WTC11 (cell line): ENCODE measurements at regions not wholly inside any gene's neighbourhood (a gene's known extent, or its start where the extent isn't known, plus 50 kb on each side); places are given as distances from the start of the nearest gene placed in this dataset.

Experiments
- ATAC-seq: fragments of 200-7000 bp; cut with Tn5 transposase; 2 replicates; pipeline ENCODE4 v1.10.0; 2021; ENCODE audit warnings: mild to moderate bottlenecking, moderate library complexity
- CTCF ChIA-PET: fragments of 300-600 bp; sonication (Branson Sonifier 250); formaldehyde crosslinking; loops from one replicate; lab custom pipeline; 2021; ENCODE audit warnings: antibody characterized with exemption; lab: Charles Lee
- POLR2A ChIA-PET: fragments of 350-600 bp; sonication (Branson Sonifier 250); formaldehyde crosslinking; loops from one replicate; lab custom pipeline; 2021; ENCODE audit warnings: antibody characterized with exemption; lab: Charles Lee
- DNase-seq: peaks from one replicate; pipeline ENCODE4 v3.0.0; 2021; ENCODE audit warnings: low spot score
- H3K27ac Mint-ChIP-seq: 2 replicates; pipeline ENCODE4 v1.8.0; 2021; ENCODE audit warnings: mixed read lengths
- H3K27me3 Mint-ChIP-seq: 2 replicates; pipeline ENCODE4 v1.8.0; 2021; ENCODE audit warnings: low read depth, mild to moderate bottlenecking, moderate library complexity, mixed read lengths
- H3K36me3 Mint-ChIP-seq: 2 replicates; pipeline ENCODE4 v1.8.0; 2021; ENCODE audit warnings: mixed read lengths
- H3K4me1 Mint-ChIP-seq: 2 replicates; pipeline ENCODE4 v1.8.0; 2022; ENCODE audit warnings: mixed read lengths
- H3K4me3 Mint-ChIP-seq: 2 replicates; pipeline ENCODE4 v1.8.0; 2021; ENCODE audit warnings: mild to moderate bottlenecking, moderate library complexity, mixed read lengths
- H3K9me3 Mint-ChIP-seq: 2 replicates; pipeline ENCODE4 v1.8.0; 2021; ENCODE audit warnings: mixed read lengths
- CBFB ChIP-seq: sonication (generic); formaldehyde crosslinking; IDR thresholded peaks from 2 replicates; pipeline ENCODE4 v1.8.1; 2022; ENCODE audit warnings: mild to moderate bottlenecking, low read depth, missing genetic modification reagents
- ELF4 ChIP-seq: sonication (generic); formaldehyde crosslinking; IDR thresholded peaks from 2 replicates; pipeline ENCODE4 v1.8.1; 2022; ENCODE audit warnings: low read depth, mild to moderate bottlenecking, moderate library complexity, missing genetic modification reagents
- JAZF1 ChIP-seq: fragments of 250-450 bp; sonication (Bioruptor Pico); IDR thresholded peaks from 2 replicates; pipeline ENCODE4 v1.9.0; 2021; ENCODE audit warnings: moderate library complexity, mild to moderate bottlenecking, inconsistent platforms
- MYBL2 ChIP-seq: sonication (generic); formaldehyde crosslinking; IDR thresholded peaks from 2 replicates; pipeline ENCODE4 v1.8.1; 2023; ENCODE audit warnings: mild to moderate bottlenecking, moderate library complexity, missing genetic modification reagents
- NR3C1 ChIP-seq: sonication (generic); formaldehyde crosslinking; conservative IDR thresholded peaks from 2 replicates; pipeline ENCODE4 v1.8.1; 2023; ENCODE audit warnings: low read depth, mild to moderate bottlenecking, missing genetic modification reagents
- PRRX2 ChIP-seq: fragments of 250-450 bp; sonication (Bioruptor Pico); IDR thresholded peaks from 2 replicates; pipeline ENCODE4 v1.8.0; 2021; ENCODE audit warnings: mild to moderate bottlenecking
- RELA ChIP-seq: sonication (generic); formaldehyde crosslinking; IDR thresholded peaks from 2 replicates; pipeline ENCODE4 v1.8.1; 2022; ENCODE audit warnings: missing genetic modification reagents, mild to moderate bottlenecking, borderline replicate concordance
- ZNF263 ChIP-seq: sonication (generic); formaldehyde crosslinking; IDR thresholded peaks from 2 replicates; pipeline ENCODE4 v1.8.1; 2022; ENCODE audit warnings: low read depth, mild to moderate bottlenecking, moderate library complexity, missing genetic modification reagents
- ZNF317 ChIP-seq: sonication (generic); formaldehyde crosslinking; IDR thresholded peaks from 2 replicates; pipeline ENCODE4 v1.8.1; 2023; ENCODE audit warnings: low read depth, mild to moderate bottlenecking, moderate library complexity, missing genetic modification reagents, borderline replicate concordance
- TF ChIP-seq, protein P1 (sequence below): sonication (generic); formaldehyde crosslinking; IDR thresholded peaks from 2 replicates; pipeline ENCODE4 v1.8.0; 2022; ENCODE audit warnings: mild to moderate bottlenecking, missing genetic modification reagents
- TF ChIP-seq, protein P2 (sequence below): sonication (generic); formaldehyde crosslinking; IDR thresholded peaks from 2 replicates; pipeline ENCODE4 v1.8.1; 2023; ENCODE audit warnings: mild to moderate bottlenecking, missing genetic modification reagents, moderate library complexity
- TF ChIP-seq, protein P3 (sequence below): sonication (generic); formaldehyde crosslinking; IDR thresholded peaks from 2 replicates; pipeline ENCODE4 v1.8.1; 2022; ENCODE audit warnings: low read depth, missing genetic modification reagents, borderline replicate concordance
- TF ChIP-seq, protein P4 (sequence below): sonication (generic); formaldehyde crosslinking; conservative IDR thresholded peaks from 2 replicates; pipeline ENCODE4 v1.8.1; 2022; ENCODE audit warnings: mild to moderate bottlenecking, missing genetic modification reagents
- TF ChIP-seq, protein P5 (sequence below): sonication (generic); formaldehyde crosslinking; IDR thresholded peaks from 2 replicates; pipeline ENCODE4 v1.8.1; 2023; ENCODE audit warnings: mild to moderate bottlenecking, missing genetic modification reagents, moderate library complexity
- TF ChIP-seq, protein P6 (sequence below): sonication (generic); formaldehyde crosslinking; IDR thresholded peaks from 2 replicates; pipeline ENCODE4 v1.8.1; 2022; ENCODE audit warnings: low read depth, mild to moderate bottlenecking, moderate library complexity, missing genetic modification reagents, borderline replicate concordance
- TF ChIP-seq, protein P7 (sequence below): fragments of 250-450 bp; sonication (Bioruptor Pico); IDR thresholded peaks from 2 replicates; pipeline ENCODE4 v1.9.0; 2021; ENCODE audit warnings: mild to moderate bottlenecking
- TF ChIP-seq, protein P8 (sequence below): sonication (generic); formaldehyde crosslinking; IDR thresholded peaks from 2 replicates; pipeline ENCODE4 v1.8.1; 2022; ENCODE audit warnings: mild to moderate bottlenecking, moderate library complexity, missing genetic modification reagents
- TF ChIP-seq, protein P9 (sequence below): fragments of 250-450 bp; sonication (Bioruptor Pico); IDR thresholded peaks from 2 replicates; pipeline ENCODE4 v1.8.0; 2021; ENCODE audit warnings: mild to moderate bottlenecking
- TF ChIP-seq, protein P10 (sequence below): fragments of 250-450 bp; sonication (Bioruptor Pico); conservative IDR thresholded peaks from 2 replicates; pipeline ENCODE4 v1.9.0; 2021; ENCODE audit warnings: mild to moderate bottlenecking

DNA sequence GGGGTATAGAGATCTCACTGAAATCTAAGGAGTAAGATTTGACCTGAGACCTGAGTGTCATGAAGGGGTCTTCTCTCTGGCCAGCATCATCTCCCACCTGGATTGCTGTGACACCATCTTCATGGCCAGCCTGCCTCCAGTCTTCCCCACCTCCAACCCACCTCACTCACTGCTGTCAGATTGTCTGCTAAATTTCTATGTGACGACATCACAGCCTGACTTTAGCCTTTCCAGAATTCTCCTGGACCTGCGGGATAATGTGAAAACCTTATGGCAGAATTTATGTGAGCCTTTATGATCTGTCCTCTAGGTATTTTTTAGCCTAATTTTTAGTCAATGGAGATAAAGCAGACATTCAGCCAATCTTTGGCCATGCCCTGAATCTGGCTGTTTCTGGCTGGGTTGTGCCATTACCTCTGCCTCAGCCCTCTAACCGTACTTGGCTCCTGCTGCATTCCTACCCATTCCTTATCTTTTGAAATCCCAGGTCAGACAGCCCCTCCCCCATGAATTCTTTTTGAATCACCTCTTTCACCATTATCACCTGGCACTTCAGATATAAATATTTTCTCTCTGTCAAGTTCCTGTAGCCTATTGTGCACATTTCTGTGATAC, 66.4 kb upstream of the MMADHC start:
- ATAC-seq, result no peak
- Mint-ChIP-seq H3K27ac (no peak overlapping the region), H3K4me1 (peaks cover 4% of the 10 kb centered on the region; the same call in 1 of the 2 replicates), H3K27me3 (no peaks in the 10 kb centered on the region), H3K36me3 (0 out of 2 replicates have a peak, but pooled peaks cover 6% of the 10 kb centered on the region), H3K9me3 (peaks cover 18% of the 10 kb centered on the region), H3K4me3 (no peak overlapping the region)
- TF ChIP-seq, protein P1, sequence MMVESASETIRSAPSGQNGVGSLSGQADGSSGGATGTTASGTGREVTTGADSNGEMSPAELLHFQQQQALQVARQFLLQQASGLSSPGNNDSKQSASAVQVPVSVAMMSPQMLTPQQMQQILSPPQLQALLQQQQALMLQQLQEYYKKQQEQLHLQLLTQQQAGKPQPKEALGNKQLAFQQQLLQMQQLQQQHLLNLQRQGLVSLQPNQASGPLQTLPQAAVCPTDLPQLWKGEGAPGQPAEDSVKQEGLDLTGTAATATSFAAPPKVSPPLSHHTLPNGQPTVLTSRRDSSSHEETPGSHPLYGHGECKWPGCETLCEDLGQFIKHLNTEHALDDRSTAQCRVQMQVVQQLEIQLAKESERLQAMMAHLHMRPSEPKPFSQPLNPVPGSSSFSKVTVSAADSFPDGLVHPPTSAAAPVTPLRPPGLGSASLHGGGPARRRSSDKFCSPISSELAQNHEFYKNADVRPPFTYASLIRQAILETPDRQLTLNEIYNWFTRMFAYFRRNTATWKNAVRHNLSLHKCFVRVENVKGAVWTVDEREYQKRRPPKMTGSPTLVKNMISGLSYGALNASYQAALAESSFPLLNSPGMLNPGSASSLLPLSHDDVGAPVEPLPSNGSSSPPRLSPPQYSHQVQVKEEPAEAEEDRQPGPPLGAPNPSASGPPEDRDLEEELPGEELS (CRISPR knock-in tag), result no peak
- TF ChIP-seq ZNF263 (CRISPR knock-in tag) (no peak), RELA (CRISPR knock-in tag) (no peak), MYBL2 (CRISPR knock-in tag) (no peak), CBFB (CRISPR knock-in tag) (no peak), ZNF317 (CRISPR knock-in tag) (no peak)
- TF ChIP-seq, protein P2, sequence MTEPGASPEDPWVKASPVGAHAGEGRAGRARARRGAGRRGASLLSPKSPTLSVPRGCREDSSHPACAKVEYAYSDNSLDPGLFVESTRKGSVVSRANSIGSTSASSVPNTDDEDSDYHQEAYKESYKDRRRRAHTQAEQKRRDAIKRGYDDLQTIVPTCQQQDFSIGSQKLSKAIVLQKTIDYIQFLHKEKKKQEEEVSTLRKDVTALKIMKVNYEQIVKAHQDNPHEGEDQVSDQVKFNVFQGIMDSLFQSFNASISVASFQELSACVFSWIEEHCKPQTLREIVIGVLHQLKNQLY (CRISPR knock-in tag), result no peak
- TF ChIP-seq, protein P3, sequence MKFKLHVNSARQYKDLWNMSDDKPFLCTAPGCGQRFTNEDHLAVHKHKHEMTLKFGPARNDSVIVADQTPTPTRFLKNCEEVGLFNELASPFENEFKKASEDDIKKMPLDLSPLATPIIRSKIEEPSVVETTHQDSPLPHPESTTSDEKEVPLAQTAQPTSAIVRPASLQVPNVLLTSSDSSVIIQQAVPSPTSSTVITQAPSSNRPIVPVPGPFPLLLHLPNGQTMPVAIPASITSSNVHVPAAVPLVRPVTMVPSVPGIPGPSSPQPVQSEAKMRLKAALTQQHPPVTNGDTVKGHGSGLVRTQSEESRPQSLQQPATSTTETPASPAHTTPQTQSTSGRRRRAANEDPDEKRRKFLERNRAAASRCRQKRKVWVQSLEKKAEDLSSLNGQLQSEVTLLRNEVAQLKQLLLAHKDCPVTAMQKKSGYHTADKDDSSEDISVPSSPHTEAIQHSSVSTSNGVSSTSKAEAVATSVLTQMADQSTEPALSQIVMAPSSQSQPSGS (CRISPR knock-in tag), result no peak
- ChIA-PET CTCF (no interaction called here), POLR2A (no interaction called here)
- no peak for DNase-seq

DNA sequence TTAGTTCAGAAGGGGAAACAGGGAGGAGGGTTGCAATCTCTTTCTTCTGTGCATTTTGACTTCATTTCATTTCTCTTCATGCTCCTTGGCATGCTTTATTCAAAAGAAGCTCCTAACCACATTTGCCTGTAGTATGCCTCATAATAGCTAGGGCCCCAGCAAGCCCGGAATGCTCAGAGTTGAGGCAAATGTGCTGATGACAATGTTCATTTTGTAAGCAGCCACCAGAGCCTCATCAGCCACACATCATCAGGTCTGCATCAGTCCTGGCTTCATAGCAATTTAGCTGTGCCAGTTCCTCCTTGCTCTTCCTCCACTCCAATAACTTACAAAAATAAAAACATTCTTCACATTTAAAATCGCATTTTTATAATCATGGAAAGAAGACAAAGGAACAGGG, 65.4 kb upstream of the MMADHC start:
- H3K9me3 Mint-ChIP-seq, result peaks cover 18% of the 10 kb centered on the region
- DNase-seq, result no peak
- ChIA-PET CTCF (no interaction called here), POLR2A (no interaction called here)
- peaks cover 4% of the 10 kb centered on the region; the same call in 1 of the 2 replicates for H3K4me1 Mint-ChIP-seq
- H3K4me3 Mint-ChIP-seq, result no peak overlapping the region
- ATAC-seq, result no peak
- H3K27ac Mint-ChIP-seq, result no peak overlapping the region
- no peaks in the 10 kb centered on the region for H3K27me3 Mint-ChIP-seq
- H3K36me3 Mint-ChIP-seq, result 0 out of 2 replicates have a peak, but pooled peaks cover 6% of the 10 kb centered on the region
- no peak for TF ChIP-seq JAZF1 (CRISPR knock-in tag)
- TF ChIP-seq, protein P4, sequence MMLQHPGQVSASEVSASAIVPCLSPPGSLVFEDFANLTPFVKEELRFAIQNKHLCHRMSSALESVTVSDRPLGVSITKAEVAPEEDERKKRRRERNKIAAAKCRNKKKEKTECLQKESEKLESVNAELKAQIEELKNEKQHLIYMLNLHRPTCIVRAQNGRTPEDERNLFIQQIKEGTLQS (CRISPR knock-in tag), result no peak
- TF ChIP-seq, protein P5, sequence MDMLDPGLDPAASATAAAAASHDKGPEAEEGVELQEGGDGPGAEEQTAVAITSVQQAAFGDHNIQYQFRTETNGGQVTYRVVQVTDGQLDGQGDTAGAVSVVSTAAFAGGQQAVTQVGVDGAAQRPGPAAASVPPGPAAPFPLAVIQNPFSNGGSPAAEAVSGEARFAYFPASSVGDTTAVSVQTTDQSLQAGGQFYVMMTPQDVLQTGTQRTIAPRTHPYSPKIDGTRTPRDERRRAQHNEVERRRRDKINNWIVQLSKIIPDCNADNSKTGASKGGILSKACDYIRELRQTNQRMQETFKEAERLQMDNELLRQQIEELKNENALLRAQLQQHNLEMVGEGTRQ, result no peak
- no peak for TF ChIP-seq PRRX2 (CRISPR knock-in tag)
- TF ChIP-seq ELF4 (CRISPR knock-in tag), result no peak
- TF ChIP-seq, protein P6, sequence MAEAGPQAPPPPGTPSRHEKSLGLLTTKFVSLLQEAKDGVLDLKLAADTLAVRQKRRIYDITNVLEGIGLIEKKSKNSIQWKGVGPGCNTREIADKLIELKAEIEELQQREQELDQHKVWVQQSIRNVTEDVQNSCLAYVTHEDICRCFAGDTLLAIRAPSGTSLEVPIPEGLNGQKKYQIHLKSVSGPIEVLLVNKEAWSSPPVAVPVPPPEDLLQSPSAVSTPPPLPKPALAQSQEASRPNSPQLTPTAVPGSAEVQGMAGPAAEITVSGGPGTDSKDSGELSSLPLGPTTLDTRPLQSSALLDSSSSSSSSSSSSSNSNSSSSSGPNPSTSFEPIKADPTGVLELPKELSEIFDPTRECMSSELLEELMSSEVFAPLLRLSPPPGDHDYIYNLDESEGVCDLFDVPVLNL (CRISPR knock-in tag), result no peak
- TF ChIP-seq, protein P7, sequence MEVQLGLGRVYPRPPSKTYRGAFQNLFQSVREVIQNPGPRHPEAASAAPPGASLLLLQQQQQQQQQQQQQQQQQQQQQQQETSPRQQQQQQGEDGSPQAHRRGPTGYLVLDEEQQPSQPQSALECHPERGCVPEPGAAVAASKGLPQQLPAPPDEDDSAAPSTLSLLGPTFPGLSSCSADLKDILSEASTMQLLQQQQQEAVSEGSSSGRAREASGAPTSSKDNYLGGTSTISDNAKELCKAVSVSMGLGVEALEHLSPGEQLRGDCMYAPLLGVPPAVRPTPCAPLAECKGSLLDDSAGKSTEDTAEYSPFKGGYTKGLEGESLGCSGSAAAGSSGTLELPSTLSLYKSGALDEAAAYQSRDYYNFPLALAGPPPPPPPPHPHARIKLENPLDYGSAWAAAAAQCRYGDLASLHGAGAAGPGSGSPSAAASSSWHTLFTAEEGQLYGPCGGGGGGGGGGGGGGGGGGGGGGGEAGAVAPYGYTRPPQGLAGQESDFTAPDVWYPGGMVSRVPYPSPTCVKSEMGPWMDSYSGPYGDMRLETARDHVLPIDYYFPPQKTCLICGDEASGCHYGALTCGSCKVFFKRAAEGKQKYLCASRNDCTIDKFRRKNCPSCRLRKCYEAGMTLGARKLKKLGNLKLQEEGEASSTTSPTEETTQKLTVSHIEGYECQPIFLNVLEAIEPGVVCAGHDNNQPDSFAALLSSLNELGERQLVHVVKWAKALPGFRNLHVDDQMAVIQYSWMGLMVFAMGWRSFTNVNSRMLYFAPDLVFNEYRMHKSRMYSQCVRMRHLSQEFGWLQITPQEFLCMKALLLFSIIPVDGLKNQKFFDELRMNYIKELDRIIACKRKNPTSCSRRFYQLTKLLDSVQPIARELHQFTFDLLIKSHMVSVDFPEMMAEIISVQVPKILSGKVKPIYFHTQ, result no peak
- TF ChIP-seq, protein P8, sequence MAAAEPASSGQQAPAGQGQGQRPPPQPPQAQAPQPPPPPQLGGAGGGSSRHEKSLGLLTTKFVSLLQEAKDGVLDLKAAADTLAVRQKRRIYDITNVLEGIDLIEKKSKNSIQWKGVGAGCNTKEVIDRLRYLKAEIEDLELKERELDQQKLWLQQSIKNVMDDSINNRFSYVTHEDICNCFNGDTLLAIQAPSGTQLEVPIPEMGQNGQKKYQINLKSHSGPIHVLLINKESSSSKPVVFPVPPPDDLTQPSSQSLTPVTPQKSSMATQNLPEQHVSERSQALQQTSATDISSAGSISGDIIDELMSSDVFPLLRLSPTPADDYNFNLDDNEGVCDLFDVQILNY (CRISPR knock-in tag), result no peak
- TF ChIP-seq NR3C1 (CRISPR knock-in tag), result no peak
- no peak for TF ChIP-seq ZNF263 (CRISPR knock-in tag)
- TF ChIP-seq, protein P9, sequence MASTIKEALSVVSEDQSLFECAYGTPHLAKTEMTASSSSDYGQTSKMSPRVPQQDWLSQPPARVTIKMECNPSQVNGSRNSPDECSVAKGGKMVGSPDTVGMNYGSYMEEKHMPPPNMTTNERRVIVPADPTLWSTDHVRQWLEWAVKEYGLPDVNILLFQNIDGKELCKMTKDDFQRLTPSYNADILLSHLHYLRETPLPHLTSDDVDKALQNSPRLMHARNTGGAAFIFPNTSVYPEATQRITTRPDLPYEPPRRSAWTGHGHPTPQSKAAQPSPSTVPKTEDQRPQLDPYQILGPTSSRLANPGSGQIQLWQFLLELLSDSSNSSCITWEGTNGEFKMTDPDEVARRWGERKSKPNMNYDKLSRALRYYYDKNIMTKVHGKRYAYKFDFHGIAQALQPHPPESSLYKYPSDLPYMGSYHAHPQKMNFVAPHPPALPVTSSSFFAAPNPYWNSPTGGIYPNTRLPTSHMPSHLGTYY (CRISPR knock-in tag), result no peak
- TF ChIP-seq, protein P10, sequence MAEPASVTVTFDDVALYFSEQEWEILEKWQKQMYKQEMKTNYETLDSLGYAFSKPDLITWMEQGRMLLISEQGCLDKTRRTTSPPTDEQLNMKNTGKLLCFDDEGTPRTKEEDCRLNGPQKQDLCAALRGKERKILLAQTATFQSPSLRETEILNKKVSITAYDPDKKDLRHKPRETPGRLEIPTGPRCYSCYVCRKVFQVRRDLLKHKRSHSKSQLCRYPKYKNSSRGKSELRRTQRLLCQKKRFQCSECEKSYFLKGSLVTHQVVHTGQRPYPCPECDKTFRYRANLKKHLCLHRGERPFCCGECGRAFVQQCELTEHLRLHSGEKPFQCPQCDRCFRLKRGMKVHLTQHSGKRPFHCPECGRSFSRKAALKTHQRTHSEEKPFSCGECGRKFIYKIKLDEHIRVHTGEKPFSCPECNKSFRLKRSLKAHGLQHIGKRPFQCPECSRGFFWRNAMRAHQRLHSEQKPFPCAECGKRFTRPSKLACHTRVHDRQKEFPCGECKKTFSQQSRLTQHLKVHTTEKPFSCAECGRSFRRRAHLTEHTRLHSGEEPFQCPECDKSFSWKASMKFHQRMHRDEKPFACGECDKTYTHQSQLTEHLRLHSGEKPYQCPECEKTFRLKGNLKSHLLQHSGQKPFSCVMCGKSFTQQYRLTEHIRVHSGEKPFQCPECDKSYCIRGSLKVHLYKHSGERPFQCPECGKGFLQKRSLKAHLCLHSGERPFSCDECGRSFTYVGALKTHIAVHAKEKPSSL (CRISPR knock-in tag), result no peak
